H1 (cell line): ENCODE measurements at regions not wholly inside any gene's neighbourhood (a gene's known extent, or its start where the extent isn't known, plus 50 kb on each side); places are given as distances from the start of the nearest gene placed in this dataset.

ENCODE experiments used
- CEBPB ChIP-seq: IDR thresholded peaks from 2 replicates; pipeline ENCODE4 v1.6.1; 2012; ENCODE audit warnings: low read depth, low read length
- SP4 ChIP-seq: IDR thresholded peaks from 2 replicates; pipeline ENCODE4 v1.6.1; 2012; ENCODE audit warnings: low read length, inconsistent platforms
- YY1 ChIP-seq: IDR thresholded peaks from 2 replicates; pipeline ENCODE4 v1.6.1; 2011; ENCODE audit warnings: low read depth, mild to moderate bottlenecking, low read length

DNA sequence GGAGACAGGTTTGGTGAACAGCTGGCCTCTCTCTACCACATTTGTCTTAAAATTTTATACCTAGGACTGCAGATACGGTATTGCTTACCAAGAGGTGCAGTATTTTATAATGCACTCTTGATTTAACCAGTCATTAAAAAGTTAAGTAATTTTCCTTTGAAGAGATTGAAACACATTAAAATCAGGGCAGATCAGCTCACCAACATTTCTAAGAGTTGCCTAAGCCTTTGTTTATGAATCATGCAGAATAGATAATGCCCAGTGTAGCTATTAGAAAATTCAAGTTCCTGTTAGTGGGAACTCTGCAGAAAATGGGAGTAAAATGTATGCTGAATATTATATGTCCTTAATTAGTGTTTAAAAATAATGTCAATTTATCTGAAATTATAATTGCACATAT is 140.2 kb upstream of the PRPS1L1 start (continued):
- TF ChIP-seq YY1 (no peak), CEBPB (no peak), SP4 (no peak)
